ENCODE measurements at regions not wholly inside any gene's neighbourhood (a gene's known extent, or its start where the extent isn't known, plus 50 kb on each side); places are given as distances from the start of the nearest gene placed in this dataset.
"Not testable (repeated sequence)": the region's sequence is repeated elsewhere in the genome, so short reads cannot be mapped to it uniquely, and the experiment has no call there.

- Histone ChIP-seq H3K4me1 (ENCODE audit: insufficient read depth, poor library complexity, severe bottlenecking) (no peaks in the 10 kb centered on the region), H3K4me3 (ENCODE audit: severe bottlenecking) (no peak overlapping the region), H3K9me3 (ENCODE audit: severe bottlenecking) (no peaks in the 10 kb centered on the region), H3K27ac (ENCODE audit: poor library complexity, severe bottlenecking) (no peak overlapping the region), H3K36me3 (ENCODE audit: low read depth) (no peaks in the 10 kb centered on the region), H3K27me3 (ENCODE audit: insufficient read depth, poor library complexity, severe bottlenecking) (peaks cover 4% of the 10 kb centered on the region)
- ATAC-seq (ENCODE audit: low read depth) (peak; percentile 46; the same call in 1 of the 3 replicates), DNase-seq (ENCODE audit: low spot score) (no peak)
- no peak for TF ChIP-seq CTCF (IDR thresholded peaks at IDR 0.05; ENCODE audit: poor library complexity, severe bottlenecking)
Observed at GRCh38 chr5:85428426-85428934, 1043.8 kb upstream of the EDIL3 start.

GRCh38 chr5:85431726-85432125 lies 1047.0 kb upstream of the EDIL3 start:
- not testable (repeated sequence) for DNase-seq (ENCODE audit: low spot score); H3K36me3 ChIP-seq (ENCODE audit: low read depth); H3K4me1 ChIP-seq (ENCODE audit: insufficient read depth, poor library complexity, severe bottlenecking); H3K27ac ChIP-seq (ENCODE audit: poor library complexity, severe bottlenecking); H3K9me3 ChIP-seq (ENCODE audit: severe bottlenecking); H3K4me3 ChIP-seq (ENCODE audit: severe bottlenecking); ATAC-seq (ENCODE audit: low read depth); H3K27me3 ChIP-seq (ENCODE audit: insufficient read depth, poor library complexity, severe bottlenecking)

GRCh38 chr5:85441156-85441555 lies 1056.5 kb upstream of the EDIL3 start:
- no peaks in the 10 kb centered on the region for H3K27me3 ChIP-seq (ENCODE audit: insufficient read depth, poor library complexity, severe bottlenecking)
- TF ChIP-seq CTCF (IDR thresholded peaks at IDR 0.05; ENCODE audit: poor library complexity, severe bottlenecking) = no peak
- H3K4me3 ChIP-seq (ENCODE audit: severe bottlenecking) = no peak overlapping the region
- DNase-seq (ENCODE audit: low spot score) (no peak), ATAC-seq (ENCODE audit: low read depth) (no peak)
- H3K4me1 ChIP-seq (ENCODE audit: insufficient read depth, poor library complexity, severe bottlenecking) = no peaks in the 10 kb centered on the region
- H3K36me3 ChIP-seq (ENCODE audit: low read depth) = no peaks in the 10 kb centered on the region
- no peak overlapping the region for H3K27ac ChIP-seq (ENCODE audit: poor library complexity, severe bottlenecking)
- no peaks in the 10 kb centered on the region for H3K9me3 ChIP-seq (ENCODE audit: severe bottlenecking)

- no peaks in the 10 kb centered on the region for H3K27me3 ChIP-seq (ENCODE audit: insufficient read depth, poor library complexity, severe bottlenecking)
- H3K4me1 ChIP-seq (ENCODE audit: insufficient read depth, poor library complexity, severe bottlenecking) = no peaks in the 10 kb centered on the region
- DNase-seq (ENCODE audit: low spot score) (no peak), ATAC-seq (ENCODE audit: low read depth) (no peak)
- no peaks in the 10 kb centered on the region for H3K9me3 ChIP-seq (ENCODE audit: severe bottlenecking)
- no peak overlapping the region for H3K27ac ChIP-seq (ENCODE audit: poor library complexity, severe bottlenecking)
- no peaks in the 10 kb centered on the region for H3K36me3 ChIP-seq (ENCODE audit: low read depth)
- H3K4me3 ChIP-seq (ENCODE audit: severe bottlenecking) = no peak overlapping the region
- no peak for TF ChIP-seq CTCF (IDR thresholded peaks at IDR 0.05; ENCODE audit: poor library complexity, severe bottlenecking)
Observed at GRCh38 chr5:85441853-85442252, 1057.2 kb upstream of the EDIL3 start.

- Histone ChIP-seq H3K36me3 (ENCODE audit: low read depth) (no peaks in the 10 kb centered on the region), H3K4me3 (ENCODE audit: severe bottlenecking) (no peak overlapping the region), H3K27ac (ENCODE audit: poor library complexity, severe bottlenecking) (no peak overlapping the region), H3K9me3 (ENCODE audit: severe bottlenecking) (no peaks in the 10 kb centered on the region), H3K4me1 (ENCODE audit: insufficient read depth, poor library complexity, severe bottlenecking) (no peaks in the 10 kb centered on the region), H3K27me3 (ENCODE audit: insufficient read depth, poor library complexity, severe bottlenecking) (peaks cover 4% of the 10 kb centered on the region)
- ATAC-seq (ENCODE audit: low read depth) (no peak), DNase-seq (ENCODE audit: low spot score) (no peak)
- TF ChIP-seq CTCF (IDR thresholded peaks at IDR 0.05; ENCODE audit: poor library complexity, severe bottlenecking) = no peak
Observed at GRCh38 chr5:85452322-85453025, 1067.8 kb upstream of the EDIL3 start.

Data from RWPE2 (cell line).